K562 (cell line): ENCODE measurements at regions not wholly inside any gene's neighbourhood (a gene's known extent, or its start where the extent isn't known, plus 50 kb on each side); places are given as distances from the start of the nearest gene placed in this dataset.
A peak's percentile ranks its signal among the peaks of the same experiment; 100 is the strongest.

Source experiments
- ATAC-seq: fragments of 200-7000 bp; cut with Tn5 transposase; 3 replicates; pipeline ENCODE4 v1.9.1; 2020; ENCODE audit warnings: moderate library complexity
- BruUV-seq: library from RNA; stranded (reverse); fragments of 400-500 nt; replicated peaks from 2 replicates; lab custom pipeline; 2021; lab: Mats Ljungman, UMichigan
- CTCF ChIA-PET: fragments of 300-600 bp; formaldehyde crosslinking; extraction: SDS; loops from one replicate; lab custom pipeline; 2021; ENCODE audit warnings: low intra/inter-chr PET ratio; lab: Yijun Ruan, JAX
- POLR2A ChIA-PET: fragments of 300-600, 350-650 bp; sonication (Branson Sonifier 250); formaldehyde crosslinking; extraction: SDS; loops from one replicate; lab custom pipeline; 2021; ENCODE audit warnings: antibody characterized with exemption, inconsistent platforms; lab: Yijun Ruan, JAX
- DNase-seq, 4 experiments: peaks; one replicate each; pipeline versions ENCODE4 v3.0.0 to v3.0.0-alpha.2; 2011 to 2018; ENCODE audit warnings: low spot score in 3 of 4, mixed read lengths in 3 of 4; ENCODE audit errors: extremely low read depth in 1 of 4
- FAIRE-seq: peaks from 2 replicates; lab custom pipeline; 2011; peaks lifted over from hg19 to GRCh38; lab: Jason Lieb, UNC
- H2AFZ ChIP-seq: 2 replicates; pipeline ENCODE4 v1.6.0; 2011; ENCODE audit warnings: low read depth, low read length, control low read depth, inconsistent platforms
- H3K27ac ChIP-seq: fragments of 200-600 bp; 3 replicates; pipeline ENCODE4 v1.8.0; 2011; ENCODE audit warnings: low read depth, mild to moderate bottlenecking, control low read depth, inconsistent platforms, low read length, moderate library complexity, mixed read lengths; ENCODE audit errors: extremely low read depth
- H3K27me3 ChIP-seq, 2 experiments: fragments of 300-600 bp in 1 of 2; 2 replicates in 1 of 2; 3 replicates in 1 of 2; pipeline versions ENCODE4 v1.6.0 to v1.8.0; 2011; ENCODE audit warnings: inconsistent platforms in 2 of 2, low read length in 2 of 2, mild to moderate bottlenecking in 1 of 2, mixed read lengths in 1 of 2, moderate library complexity in 1 of 2; ENCODE audit not compliant: control insufficient read depth in 2 of 2, insufficient read depth in 2 of 2
- H3K36me3 ChIP-seq: fragments of 300-600 bp; 3 replicates; pipeline ENCODE4 v1.8.0; 2011; ENCODE audit warnings: mild to moderate bottlenecking, low read length, inconsistent platforms; ENCODE audit not compliant: control insufficient read depth, insufficient read depth
- H3K4me1 ChIP-seq, 2 experiments: fragments of 200-600 bp in 1 of 2; replicated peaks in 1 of 2; 2 replicates in 1 of 2; 3 replicates in 1 of 2; pipeline versions ENCODE4 v1.5.1 to v1.8.0; 2011; ENCODE audit warnings: inconsistent platforms in 2 of 2, low read length in 2 of 2, mild to moderate bottlenecking in 1 of 2, mixed read lengths in 1 of 2, moderate library complexity in 1 of 2; ENCODE audit not compliant: control insufficient read depth in 2 of 2, insufficient read depth in 2 of 2
- H3K4me2 ChIP-seq: 2 replicates; pipeline ENCODE4 v1.6.1; 2011; ENCODE audit warnings: low read length, control low read depth, inconsistent platforms, mixed read lengths; ENCODE audit not compliant: insufficient read depth
- H3K4me3 ChIP-seq: fragments of 200-600 bp; sonication (generic), shearing (Covaris generic); 2 replicates; pipeline ENCODE4 v1.5.1; 2016; ENCODE audit warnings: control low read depth, inconsistent platforms
- H3K79me2 ChIP-seq: fragments of 200-600 bp; 3 replicates; pipeline ENCODE4 v1.8.0; 2011; ENCODE audit warnings: low read length, inconsistent platforms; ENCODE audit not compliant: control insufficient read depth, insufficient read depth
- H3K9ac ChIP-seq, 2 experiments: 2 replicates each; pipeline versions ENCODE4 v1.6.0 to v1.6.1; 2011; ENCODE audit warnings: low read depth in 2 of 2, low read length in 2 of 2, control low read depth in 1 of 2, inconsistent platforms in 1 of 2, mild to moderate bottlenecking in 1 of 2, mixed read lengths in 1 of 2; ENCODE audit not compliant: insufficient read depth in 1 of 2
- H3K9me1 ChIP-seq: one replicate; pipeline ENCODE4 v1.6.0; 2011; ENCODE audit warnings: inconsistent platforms, mild to moderate bottlenecking, low read length, moderate library complexity; ENCODE audit not compliant: control insufficient read depth, insufficient read depth
- H3K9me3 ChIP-seq: replicated peaks from 2 replicates; pipeline ENCODE4 v1.5.1; 2011; ENCODE audit warnings: low read depth, low read length, inconsistent platforms; ENCODE audit not compliant: control insufficient read depth, insufficient read depth
- H4K20me1 ChIP-seq: replicated peaks from 2 replicates; pipeline ENCODE4 v1.6.1; 2011; ENCODE audit warnings: low read length, inconsistent platforms, mixed read lengths; ENCODE audit not compliant: control insufficient read depth, insufficient read depth
- BHLHE40 ChIP-seq: IDR thresholded peaks from 2 replicates; pipeline ENCODE4 v1.6.1; 2011; ENCODE audit warnings: low read length, improper control_type of control experiment
- PHF20 ChIP-seq: fragments of 450-650 bp; IDR thresholded peaks from 2 replicates; pipeline ENCODE4 v1.6.1; 2018; ENCODE audit not compliant: partially characterized antibody
- PYGO2 ChIP-seq: fragments of 450-650 bp; IDR thresholded peaks from 2 replicates; pipeline ENCODE4 v1.6.1; 2016; ENCODE audit warnings: mild to moderate bottlenecking, missing genetic modification characterization, moderate library complexity, missing compliant biosample characterization
- RBM14 ChIP-seq: fragments of 200-400 bp; formaldehyde crosslinking; IDR thresholded peaks from 2 replicates; pipeline ENCODE4 v1.6.1; 2018; ENCODE audit warnings: low read depth, mild to moderate bottlenecking, low read length, moderate library complexity, borderline replicate concordance; ENCODE audit not compliant: insufficient read depth
- SIN3A ChIP-seq, 2 experiments: fragments of 150-350 bp in 1 of 2; IDR thresholded peaks; 2 replicates each; pipeline ENCODE4 v1.6.1; 2011 to 2016; ENCODE audit warnings: borderline replicate concordance in 2 of 2, low read depth in 2 of 2, low read length in 2 of 2, mild to moderate bottlenecking in 2 of 2, moderate library complexity in 2 of 2; ENCODE audit not compliant: control insufficient read depth in 1 of 2
- SREBF2 ChIP-seq: sonication (generic); formaldehyde crosslinking; IDR thresholded peaks from 2 replicates; pipeline ENCODE4 v1.4.0; 2020; ENCODE audit warnings: mild to moderate bottlenecking, missing genetic modification reagents
- ZNF121 ChIP-seq: sonication (generic); formaldehyde crosslinking; conservative IDR thresholded peaks from 2 replicates; pipeline ENCODE4 v1.8.0; 2022; ENCODE audit warnings: missing genetic modification reagents
- ZNF507 ChIP-seq: conservative IDR thresholded peaks from 2 replicates; pipeline ENCODE4 v1.6.1; 2017; ENCODE audit warnings: missing genetic modification characterization, missing compliant biosample characterization
- WGBS: fragments of 100-300 bp; shearing (Covaris generic); methylation state at CpG from one replicate; pipeline ENCODE4 v1.1.6; 2016; ENCODE audit warnings: low coverage, mixed read lengths; ENCODE audit not compliant: insufficient coverage; ENCODE audit errors: missing lambda C conversion rate; 5-methylcytosine and 5-hydroxymethylcytosine counted together
- in situ Hi-C: fragments of 300-500 bp; cut with MboI; formaldehyde crosslinking; loops from 4 replicates; pipeline ENCODE4 v1.15.0; 2018; ENCODE audit warnings: inconsistent platforms, mixed read lengths
- intact Hi-C: fragments of 100-400 bp; cut with micrococcal nuclease; formaldehyde crosslinking; loops from 2 replicates; pipeline ENCODE4 v1.14.2; 2022
- TF ChIP-seq, protein P1 (sequence below): fragments of 200-800 bp; sonication (Bioruptor generic); IDR thresholded peaks from 2 replicates; pipeline ENCODE4 v1.6.1; 2017; ENCODE audit warnings: missing genetic modification characterization, missing compliant biosample characterization
- TF ChIP-seq, protein P2 (sequence below): fragments of 450-650 bp; IDR thresholded peaks from 2 replicates; pipeline ENCODE4 v1.6.1; 2017; ENCODE audit warnings: antibody characterized with exemption, mild to moderate bottlenecking

DNA sequence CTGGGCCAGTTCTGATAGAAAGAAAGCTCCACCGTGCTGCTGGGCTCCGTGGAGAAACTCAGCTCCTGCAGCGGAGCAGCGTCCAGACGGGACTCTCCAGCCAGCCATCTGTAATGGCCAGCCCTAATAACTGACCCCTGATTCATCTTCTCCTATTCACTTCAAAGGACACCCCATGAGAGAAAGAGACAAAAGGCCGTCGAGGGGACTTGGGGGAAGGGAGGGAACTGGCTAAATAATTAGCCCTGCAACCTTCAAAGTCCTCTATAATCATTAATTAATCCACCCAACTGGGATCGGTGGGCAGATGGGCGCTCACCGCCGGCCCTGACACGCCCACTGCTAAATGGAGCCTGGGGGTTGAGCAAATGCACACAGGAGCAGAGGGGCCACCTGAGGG lies 512.4 kb downstream of the CD83 start:
- no peak for FAIRE-seq
- intact Hi-C loops = no loop called here
- Histone ChIP-seq H3K4me3 (no peak overlapping the region), H4K20me1 (no peaks in the 10 kb centered on the region), H3K27me3 (peaks cover 0 to 5% of the 10 kb centered on the region in 2 experiments; a peak in 2 of 5 replicates), H3K36me3 (no peaks in the 10 kb centered on the region), H3K4me2 (no peak overlapping the region), H3K79me2 (no peaks in the 10 kb centered on the region), H3K9me3 (no peaks in the 10 kb centered on the region), H3K9me1 (no peaks in the 10 kb centered on the region), H2AFZ (no peak overlapping the region), H3K9ac (no peak overlapping the region), H3K4me1 (peaks cover 0 to 4% of the 10 kb centered on the region in 2 experiments; a peak in 2 of 5 replicates), H3K27ac (no peak overlapping the region)
- WGBS = 45% methylated on average over 10 of the region's 12 CpGs
- no TSS peak for BruUV-seq
- TF ChIP-seq SREBF2 (no peak), ZNF121 (CRISPR knock-in tag) (no peak), PHF20 (no peak)
- TF ChIP-seq, protein P1, sequence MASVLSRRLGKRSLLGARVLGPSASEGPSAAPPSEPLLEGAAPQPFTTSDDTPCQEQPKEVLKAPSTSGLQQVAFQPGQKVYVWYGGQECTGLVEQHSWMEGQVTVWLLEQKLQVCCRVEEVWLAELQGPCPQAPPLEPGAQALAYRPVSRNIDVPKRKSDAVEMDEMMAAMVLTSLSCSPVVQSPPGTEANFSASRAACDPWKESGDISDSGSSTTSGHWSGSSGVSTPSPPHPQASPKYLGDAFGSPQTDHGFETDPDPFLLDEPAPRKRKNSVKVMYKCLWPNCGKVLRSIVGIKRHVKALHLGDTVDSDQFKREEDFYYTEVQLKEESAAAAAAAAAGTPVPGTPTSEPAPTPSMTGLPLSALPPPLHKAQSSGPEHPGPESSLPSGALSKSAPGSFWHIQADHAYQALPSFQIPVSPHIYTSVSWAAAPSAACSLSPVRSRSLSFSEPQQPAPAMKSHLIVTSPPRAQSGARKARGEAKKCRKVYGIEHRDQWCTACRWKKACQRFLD (CRISPR knock-in tag) = no peak
- CTCF ChIA-PET = no interaction called here
- no peak for DNase-seq
- in situ Hi-C loops = no loop called here
- POLR2A ChIA-PET = interaction anchor here (0.7 to 1.5 kb wide), 4 partner anchors 9 to 784 kb away, joined by 3 to 4 read pairs (median 4); no protein-coding TSS in a partner anchor
- no peak for ATAC-seq

GRCh38 chr6:14633479-14633878 lies 515.9 kb downstream of the CD83 start:
- ChIA-PET POLR2A (interaction anchor here (0.6 kb wide), 2 partner anchors 216 to 238 kb away, joined by 3 read pairs; no protein-coding TSS in a partner anchor), CTCF (no interaction called here)
- H3K79me2 ChIP-seq = no peaks in the 10 kb centered on the region
- 20% methylated on average over 3 of the region's 3 CpGs for WGBS
- peaks cover 0 to 5% of the 10 kb centered on the region in 2 experiments; a peak in 1 of 5 replicates for H3K27me3 ChIP-seq
- intact Hi-C loops (no loop called here), in situ Hi-C loops (no loop called here)
- BruUV-seq = no TSS peak
- H2AFZ ChIP-seq = no peak overlapping the region
- no peak overlapping the region for H3K27ac ChIP-seq
- peak overlapping the region in 1 of 2 experiments; percentile 56; a peak in 1 of 4 replicates for H3K9ac ChIP-seq
- H3K4me3 ChIP-seq = no peak overlapping the region
- no peak overlapping the region for H3K4me2 ChIP-seq
- ATAC-seq (peak; percentile 48), FAIRE-seq (no peak), DNase-seq (no peak)
- H3K9me3 ChIP-seq = no peaks in the 10 kb centered on the region
- no peaks in the 10 kb centered on the region for H3K36me3 ChIP-seq
- no peaks in the 10 kb centered on the region for H4K20me1 ChIP-seq
- peaks cover 4 to 7% of the 10 kb centered on the region in 2 experiments for H3K4me1 ChIP-seq
- no peaks in the 10 kb centered on the region for H3K9me1 ChIP-seq
- no peak for TF ChIP-seq SIN3A (IDR thresholded peaks at IDR 0.05; ENCODE audit: borderline replicate concordance in 2 of 2, control insufficient read depth in 1 of 2, low read depth in 2 of 2, low read length in 2 of 2)
- no peak for TF ChIP-seq ZNF507 (tag)
- TF ChIP-seq RBM14 = no peak
- TF ChIP-seq, protein P2, sequence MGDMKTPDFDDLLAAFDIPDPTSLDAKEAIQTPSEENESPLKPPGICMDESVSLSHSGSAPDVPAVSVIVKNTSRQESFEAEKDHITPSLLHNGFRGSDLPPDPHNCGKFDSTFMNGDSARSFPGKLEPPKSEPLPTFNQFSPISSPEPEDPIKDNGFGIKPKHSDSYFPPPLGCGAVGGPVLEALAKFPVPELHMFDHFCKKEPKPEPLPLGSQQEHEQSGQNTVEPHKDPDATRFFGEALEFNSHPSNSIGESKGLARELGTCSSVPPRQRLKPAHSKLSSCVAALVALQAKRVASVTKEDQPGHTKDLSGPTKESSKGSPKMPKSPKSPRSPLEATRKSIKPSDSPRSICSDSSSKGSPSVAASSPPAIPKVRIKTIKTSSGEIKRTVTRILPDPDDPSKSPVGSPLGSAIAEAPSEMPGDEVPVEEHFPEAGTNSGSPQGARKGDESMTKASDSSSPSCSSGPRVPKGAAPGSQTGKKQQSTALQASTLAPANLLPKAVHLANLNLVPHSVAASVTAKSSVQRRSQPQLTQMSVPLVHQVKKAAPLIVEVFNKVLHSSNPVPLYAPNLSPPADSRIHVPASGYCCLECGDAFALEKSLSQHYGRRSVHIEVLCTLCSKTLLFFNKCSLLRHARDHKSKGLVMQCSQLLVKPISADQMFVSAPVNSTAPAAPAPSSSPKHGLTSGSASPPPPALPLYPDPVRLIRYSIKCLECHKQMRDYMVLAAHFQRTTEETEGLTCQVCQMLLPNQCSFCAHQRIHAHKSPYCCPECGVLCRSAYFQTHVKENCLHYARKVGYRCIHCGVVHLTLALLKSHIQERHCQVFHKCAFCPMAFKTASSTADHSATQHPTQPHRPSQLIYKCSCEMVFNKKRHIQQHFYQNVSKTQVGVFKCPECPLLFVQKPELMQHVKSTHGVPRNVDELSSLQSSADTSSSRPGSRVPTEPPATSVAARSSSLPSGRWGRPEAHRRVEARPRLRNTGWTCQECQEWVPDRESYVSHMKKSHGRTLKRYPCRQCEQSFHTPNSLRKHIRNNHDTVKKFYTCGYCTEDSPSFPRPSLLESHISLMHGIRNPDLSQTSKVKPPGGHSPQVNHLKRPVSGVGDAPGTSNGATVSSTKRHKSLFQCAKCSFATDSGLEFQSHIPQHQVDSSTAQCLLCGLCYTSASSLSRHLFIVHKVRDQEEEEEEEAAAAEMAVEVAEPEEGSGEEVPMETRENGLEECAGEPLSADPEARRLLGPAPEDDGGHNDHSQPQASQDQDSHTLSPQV = no peak
- TF ChIP-seq PYGO2 (tag) = no peak
- TF ChIP-seq BHLHE40 = no peak
